HG02885 (cell line): ENCODE measurements at regions not wholly inside any gene's neighbourhood (a gene's known extent, or its start where the extent isn't known, plus 50 kb on each side); places are given as distances from the start of the nearest gene placed in this dataset.
"Not testable (repeated sequence)": the region's sequence is repeated elsewhere in the genome, so short reads cannot be mapped to it uniquely, and the experiment has no call there.

Experiments used
- ATAC-seq: cut with Tn5 transposase; IDR thresholded peaks from one replicate; pipeline ENCODE4 v1.9.1; 2021; ENCODE audit warnings: mild to moderate bottlenecking; ENCODE audit not compliant: unreplicated experiment, poor library complexity

DNA sequence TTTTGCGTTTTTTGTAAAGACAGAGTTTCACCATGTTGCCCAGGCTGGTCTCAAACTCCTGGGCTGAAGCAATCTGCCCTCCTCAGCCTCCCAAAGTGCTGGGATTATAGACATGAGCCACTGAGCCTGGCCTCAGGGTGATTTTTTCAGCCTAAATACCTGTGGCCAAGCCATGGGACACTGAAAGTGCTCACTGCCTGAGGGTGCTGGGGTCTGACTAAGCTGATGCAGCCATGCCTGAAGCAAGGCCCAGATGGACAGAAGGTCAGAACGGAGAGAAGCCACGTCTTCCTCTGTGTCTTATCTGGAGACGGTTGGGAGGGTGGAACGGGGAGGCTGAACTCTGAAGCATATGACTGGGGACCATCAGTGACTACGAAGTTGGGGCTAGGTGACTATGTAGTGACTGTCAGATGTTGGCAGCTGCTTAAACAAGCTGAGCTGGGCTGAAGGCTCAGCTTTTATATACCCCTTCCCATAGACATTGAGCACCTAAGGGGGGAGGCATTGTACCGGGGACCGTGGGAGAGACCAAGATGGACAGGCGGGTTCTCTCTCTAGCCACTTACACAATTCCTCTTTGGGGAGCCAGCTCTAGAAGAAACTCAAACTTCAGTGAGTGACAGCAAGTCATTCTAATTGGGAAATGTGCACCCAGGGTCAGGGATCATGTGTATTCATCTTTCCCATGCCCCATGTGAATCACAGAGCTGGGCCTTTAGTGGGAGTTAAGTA lies 73.3 kb upstream of the HABP2 start:
- no peak for ATAC-seq

GRCh38 chr10:113480081-113480360 lies 72.8 kb upstream of the HABP2 start:
- ATAC-seq: no peak

GRCh38 chr10:113480851-113481502 lies 71.9 kb upstream of the HABP2 start:
- ATAC-seq: no peak

DNA sequence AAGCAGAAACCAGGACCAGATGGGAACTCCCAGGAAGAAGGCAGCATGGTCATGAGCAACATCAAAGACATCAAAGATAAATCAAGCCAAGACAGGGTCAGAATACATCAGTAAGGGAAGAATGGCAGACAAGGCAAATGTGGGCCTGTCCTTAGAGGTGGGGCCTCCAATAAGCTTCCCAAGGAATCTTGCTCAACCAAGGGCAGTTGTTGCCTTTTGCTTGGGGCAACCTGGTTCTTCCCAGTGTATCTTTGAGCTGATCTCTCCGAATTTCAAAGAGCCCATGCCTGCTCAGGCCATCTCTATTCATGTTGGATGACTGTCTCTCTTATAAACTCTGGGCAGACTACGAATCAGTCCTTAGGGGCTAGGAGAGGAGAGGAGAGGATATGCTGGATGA lies 68.4 kb upstream of the HABP2 start:
- no peak for ATAC-seq

GRCh38 chr10:113485736-113486135 lies 67.1 kb upstream of the HABP2 start:
- ATAC-seq: no peak

DNA sequence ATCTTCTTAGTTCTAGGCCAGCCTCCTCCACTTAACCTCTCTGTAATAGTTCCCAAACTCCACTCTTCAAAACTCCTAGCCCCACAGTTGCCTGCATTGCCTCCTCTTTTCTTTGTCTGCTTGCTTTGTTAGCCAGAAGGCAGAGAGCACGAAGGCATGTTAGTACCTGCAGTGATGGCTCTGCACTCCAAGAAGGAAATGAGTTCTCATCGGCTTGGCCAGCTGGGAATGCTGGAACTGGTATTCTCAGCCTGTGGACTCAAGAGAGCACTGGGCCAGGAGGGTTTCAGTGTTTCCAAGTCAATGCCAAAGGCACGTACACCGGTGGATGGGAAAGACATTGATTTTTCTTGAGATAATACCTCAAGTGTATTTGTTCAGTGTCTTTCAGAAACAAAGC lies 66.3 kb upstream of the HABP2 start:
- ATAC-seq: no peak

- ATAC-seq: no peak
Observed at GRCh38 chr10:113487154-113487553, 65.7 kb upstream of the HABP2 start.

DNA sequence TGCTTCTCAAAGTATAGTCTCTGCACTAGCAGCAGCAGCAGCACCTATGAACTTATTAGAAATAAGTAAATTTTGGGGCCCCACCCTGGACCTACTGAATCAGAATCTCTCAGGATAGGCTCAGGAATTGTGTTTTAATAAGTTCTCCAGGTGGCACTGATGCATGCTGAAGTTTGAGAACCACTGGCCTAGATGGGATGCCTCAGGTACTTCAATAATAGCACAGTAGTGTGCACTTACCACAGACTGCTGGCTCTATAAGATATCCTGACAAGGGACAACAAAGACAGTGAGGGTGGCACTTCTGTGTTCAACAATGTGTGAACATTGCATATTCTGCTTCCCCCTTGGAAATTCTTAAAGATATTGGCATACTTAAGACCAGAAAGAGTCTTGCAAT lies 64.7 kb upstream of the HABP2 start:
- no peak for ATAC-seq

- not testable (repeated sequence) for ATAC-seq
Observed at GRCh38 chr10:113489522-113489921, 63.3 kb upstream of the HABP2 start.

- no peak for ATAC-seq
Observed at GRCh38 chr10:113491967-113492565, 60.8 kb upstream of the HABP2 start.

DNA sequence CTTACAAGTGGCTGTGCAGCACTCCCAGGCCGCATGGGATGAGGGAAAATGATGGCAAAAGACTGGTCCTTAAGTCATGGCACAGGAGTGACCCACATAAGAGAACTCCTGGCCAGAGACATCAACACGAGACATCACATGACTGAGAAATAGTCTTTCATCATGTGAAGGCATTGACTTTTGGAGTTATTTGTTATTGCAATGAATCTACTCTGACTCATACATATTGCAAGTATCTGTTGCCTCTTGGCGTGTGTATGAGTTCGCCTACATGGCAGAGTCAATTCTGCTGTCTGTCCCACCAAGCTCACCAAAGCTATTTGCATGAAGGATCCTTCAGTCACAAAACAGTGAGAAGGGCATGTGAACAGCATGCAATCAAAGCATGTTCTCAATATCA lies 59.7 kb upstream of the HABP2 start:
- no peak for ATAC-seq

DNA sequence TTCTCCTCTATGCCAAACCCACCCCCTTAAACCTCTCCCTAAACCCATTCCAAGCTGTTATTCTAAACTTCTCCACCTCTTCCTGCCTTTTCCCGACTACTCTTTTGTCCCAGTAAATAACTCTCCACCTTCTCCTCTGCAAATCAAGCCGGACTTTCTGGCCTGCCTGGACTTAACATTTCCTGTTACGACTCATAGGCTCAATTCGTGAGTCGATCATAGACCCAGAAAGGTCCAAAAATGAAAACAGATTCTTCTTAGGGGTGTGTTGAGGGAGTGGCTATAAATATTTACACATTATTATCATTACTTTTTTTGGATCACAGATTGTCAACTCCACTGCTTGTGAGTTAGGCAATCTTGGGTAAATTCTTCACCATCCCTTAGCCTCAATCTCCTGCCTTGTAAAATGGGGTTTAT lies 59.0 kb upstream of the HABP2 start:
- no peak for ATAC-seq

GRCh38 chr10:113494761-113495160 lies 58.1 kb upstream of the HABP2 start:
- no peak for ATAC-seq

GRCh38 chr10:113495553-113495952 lies 57.3 kb upstream of the HABP2 start:
- ATAC-seq: no peak

- no peak for ATAC-seq
Observed at GRCh38 chr10:113496111-113497109, 56.4 kb upstream of the HABP2 start.

DNA sequence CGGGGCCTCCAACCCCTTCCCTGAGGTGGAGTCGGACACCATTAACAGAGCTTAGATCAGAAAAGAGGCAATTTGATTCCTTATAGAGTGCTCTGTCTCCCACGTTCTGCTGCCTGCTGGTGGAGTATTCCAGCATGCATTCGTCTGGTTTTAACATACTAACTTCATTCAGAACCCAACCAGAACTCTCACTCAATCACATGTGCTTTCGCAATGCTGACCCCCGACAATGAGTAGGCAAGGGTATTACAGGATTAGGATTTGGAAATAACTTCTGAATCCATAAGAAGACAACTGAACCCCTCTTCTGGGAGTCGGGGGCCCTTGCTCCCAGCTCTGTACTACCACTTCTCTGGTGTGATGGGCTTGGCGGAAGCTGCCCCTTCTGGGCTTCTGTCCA lies 55.7 kb upstream of the HABP2 start:
- ATAC-seq: no peak

DNA sequence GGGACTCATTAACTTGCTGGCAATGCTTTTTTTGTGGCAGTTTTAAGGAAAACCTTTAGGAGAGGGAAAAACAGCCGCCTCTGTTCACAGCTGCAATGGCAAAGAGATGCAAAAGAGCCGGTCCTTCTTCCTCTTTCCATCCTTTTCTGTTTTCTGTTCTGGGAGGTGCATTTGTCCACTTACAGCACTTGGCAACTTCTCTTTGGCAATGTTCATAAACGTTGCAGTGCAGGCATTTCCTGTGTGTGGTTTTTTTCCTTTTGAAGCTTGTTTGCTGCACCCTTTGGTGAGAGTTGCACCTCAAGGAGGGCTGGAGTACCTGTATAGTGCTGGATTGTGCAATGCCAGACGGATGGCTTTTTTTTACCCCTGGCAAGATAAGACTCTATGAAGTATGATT lies 53.9 kb upstream of the HABP2 start:
- ATAC-seq: no peak

GRCh38 chr10:113499806-113500205 lies 53.0 kb upstream of the HABP2 start:
- ATAC-seq: no peak

GRCh38 chr10:113501031-113501430 lies 51.8 kb upstream of the HABP2 start:
- ATAC-seq: not testable (repeated sequence)
